HG02588 (cell line): ENCODE measurements at regions not wholly inside any gene's neighbourhood (a gene's known extent, or its start where the extent isn't known, plus 50 kb on each side); places are given as distances from the start of the nearest gene placed in this dataset.

Experiments
- ATAC-seq: cut with Tn5 transposase; IDR thresholded peaks from one replicate; pipeline ENCODE4 v1.9.1; 2021; ENCODE audit warnings: mild to moderate bottlenecking, moderate library complexity; ENCODE audit not compliant: unreplicated experiment

- no peak for ATAC-seq
These were observed 303.0 kb upstream of the CDH9 start for GRCh38 chr5:27341342-27341741.

- no peak for ATAC-seq
These were observed 298.4 kb upstream of the CDH9 start for GRCh38 chr5:27336817-27337216.

- ATAC-seq = no peak
These were observed 290.1 kb upstream of the CDH9 start for GRCh38 chr5:27328480-27328879.

- no peak for ATAC-seq
These were observed 287.1 kb upstream of the CDH9 start for GRCh38 chr5:27325513-27325912.

GRCh38 chr5:27318701-27319100 is 280.3 kb upstream of the CDH9 start:
- no peak for ATAC-seq

- ATAC-seq = no peak
These were observed 277.9 kb upstream of the CDH9 start for GRCh38 chr5:27316271-27316650.

- ATAC-seq = no peak
These were observed 277.2 kb upstream of the CDH9 start for GRCh38 chr5:27315363-27316270.

GRCh38 chr5:27313549-27313948 is 275.2 kb upstream of the CDH9 start:
- no peak for ATAC-seq

- ATAC-seq = no peak
These were observed 274.0 kb upstream of the CDH9 start for GRCh38 chr5:27312291-27312893.

- ATAC-seq = no peak
These were observed 273.2 kb upstream of the CDH9 start for GRCh38 chr5:27311544-27311943.

- ATAC-seq = no peak
These were observed 269.8 kb upstream of the CDH9 start for GRCh38 chr5:27308153-27308552.

- no peak for ATAC-seq
These were observed 251.8 kb upstream of the CDH9 start for GRCh38 chr5:27290172-27290571.

- ATAC-seq = no peak
These were observed 237.7 kb upstream of the CDH9 start for GRCh38 chr5:27276119-27276518.

GRCh38 chr5:27275345-27275744 is 237.0 kb upstream of the CDH9 start:
- no peak for ATAC-seq

- ATAC-seq = no peak
These were observed 231.4 kb upstream of the CDH9 start for GRCh38 chr5:27269766-27270165.

GRCh38 chr5:27267209-27267824 is 228.9 kb upstream of the CDH9 start:
- no peak for ATAC-seq

GRCh38 chr5:27266184-27266583 is 227.8 kb upstream of the CDH9 start:
- no peak for ATAC-seq

GRCh38 chr5:27257696-27258095 is 219.3 kb upstream of the CDH9 start:
- ATAC-seq = no peak

GRCh38 chr5:27252911-27253310 is 214.5 kb upstream of the CDH9 start:
- ATAC-seq = no peak

- no peak for ATAC-seq
These were observed 203.9 kb upstream of the CDH9 start for GRCh38 chr5:27242258-27242626.

- no peak for ATAC-seq
These were observed 203.3 kb upstream of the CDH9 start for GRCh38 chr5:27241564-27242257.
